ENCODE measurements at regions not wholly inside any gene's neighbourhood (a gene's known extent, or its start where the extent isn't known, plus 50 kb on each side); places are given as distances from the start of the nearest gene placed in this dataset.

DNA sequence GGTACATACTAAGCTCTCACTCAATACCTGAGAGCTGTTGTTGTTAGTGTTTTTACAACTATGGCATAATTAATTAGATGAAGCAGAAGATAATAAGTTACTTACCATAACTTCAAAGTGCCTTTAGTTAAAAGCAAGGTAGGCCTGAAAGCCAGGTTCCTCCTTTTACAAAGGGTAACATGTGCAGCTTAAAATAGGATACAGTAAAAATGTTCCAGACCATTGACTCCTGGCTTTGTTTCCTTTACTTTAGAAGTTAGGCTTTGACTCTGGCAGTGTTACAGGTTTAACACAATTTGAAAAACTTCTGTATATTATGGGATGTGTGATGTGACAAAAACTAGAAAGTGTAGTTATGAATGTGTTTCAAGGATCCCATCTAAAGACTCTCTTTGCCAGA is 522.5 kb downstream of the EPM2A start:
- H3K27ac ChIP-seq (ENCODE audit: low read length) = no peak overlapping the region
- H3K27me3 ChIP-seq (ENCODE audit: control insufficient read depth, insufficient read depth, low read length) = no peaks in the 10 kb centered on the region
- ChIA-PET CTCF (no interaction called here), POLR2A (no interaction called here)
- in situ Hi-C loops (cut with HindIII; ENCODE audit: low pct_unique_long_range_greater_than_20kb, low sequenced_read_pairs) (no loop called here), intact Hi-C loops (cut with micrococcal nuclease; ENCODE audit: unreplicated experiment) (loop anchor here (5.0 to 10.0 kb wide), 2 partner anchors 188 to 631 kb away; no protein-coding TSS in a partner anchor)
- DNase-seq (ENCODE audit: low read depth, low spot score) = no peak
- no peak overlapping the region for H3K4me3 ChIP-seq (ENCODE audit: low read depth in 2 of 2, low read length in 2 of 2)
- no peak for TF ChIP-seq TCF7L2 (IDR thresholded peaks at IDR 0.05; ENCODE audit: low read depth, low read length)
- no peak for TF ChIP-seq CTCF (IDR thresholded peaks at IDR 0.05)
- TF ChIP-seq REST (IDR thresholded peaks at IDR 0.05; ENCODE audit: insufficient read depth in 1 of 2, low read depth in 2 of 2, low read length in 1 of 2) = no peak
- no peak for TF ChIP-seq POLR2AphosphoS5 (IDR thresholded peaks at IDR 0.05; ENCODE audit: low read depth, low read length)
- TF ChIP-seq SIN3A (IDR thresholded peaks at IDR 0.05; ENCODE audit: borderline replicate concordance, insufficient read depth, low read depth, low read length) = no peak
- no peaks in the 10 kb centered on the region for H3K9me3 ChIP-seq (ENCODE audit: control insufficient read depth, insufficient read depth, low read depth, low read length)
- H3K36me3 ChIP-seq (ENCODE audit: control insufficient read depth, insufficient read depth, low read length) = no peaks in the 10 kb centered on the region
- BruUV-seq (replicated peaks) = no TSS peak
- no peak for ATAC-seq
- no peaks in the 10 kb centered on the region for H3K4me1 ChIP-seq (ENCODE audit: control insufficient read depth, insufficient read depth, low read length)

DNA sequence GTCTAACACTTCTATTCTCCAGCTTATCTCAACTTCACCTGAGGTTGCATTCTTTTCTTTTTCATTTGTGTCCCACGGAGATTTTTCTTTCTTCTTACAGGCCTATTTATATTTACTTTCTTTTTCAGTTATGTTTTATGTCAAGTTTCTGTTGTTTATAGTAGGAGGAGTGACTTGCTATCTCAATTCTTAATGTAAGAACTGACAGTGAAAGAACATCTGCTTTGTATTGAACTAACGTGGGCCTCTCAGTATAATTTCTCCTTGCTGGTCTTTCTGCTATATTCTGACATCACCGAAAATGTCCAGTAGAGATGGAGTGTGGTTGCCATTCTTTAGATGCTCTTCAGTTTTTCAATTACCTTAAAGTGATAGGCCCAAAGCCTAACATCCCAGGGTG is 521.7 kb downstream of the EPM2A start:
- in situ Hi-C loops (cut with HindIII; ENCODE audit: low pct_unique_long_range_greater_than_20kb, low sequenced_read_pairs) = no loop called here
- no peak for TF ChIP-seq SIN3A (IDR thresholded peaks at IDR 0.05; ENCODE audit: borderline replicate concordance, insufficient read depth, low read depth, low read length)
- TF ChIP-seq REST (IDR thresholded peaks at IDR 0.05; ENCODE audit: insufficient read depth in 1 of 2, low read depth in 2 of 2, low read length in 1 of 2) = no peak
- no peak for TF ChIP-seq CTCF (IDR thresholded peaks at IDR 0.05)
- no peak for TF ChIP-seq TCF7L2 (IDR thresholded peaks at IDR 0.05; ENCODE audit: low read depth, low read length)

More for the DNA sequence above, 521.7 kb downstream of the EPM2A start:
- ATAC-seq = no peak
- ChIA-PET POLR2A (no interaction called here), CTCF (interaction anchor here (0.6 kb wide), 1 partner anchor 670 kb away, joined by 5 read pairs; no protein-coding TSS in a partner anchor)
- Histone ChIP-seq H3K4me1 (ENCODE audit: control insufficient read depth, insufficient read depth, low read length) (no peaks in the 10 kb centered on the region), H3K36me3 (ENCODE audit: control insufficient read depth, insufficient read depth, low read length) (no peaks in the 10 kb centered on the region), H3K27me3 (ENCODE audit: control insufficient read depth, insufficient read depth, low read length) (no peaks in the 10 kb centered on the region), H3K9me3 (ENCODE audit: control insufficient read depth, insufficient read depth, low read depth, low read length) (no peaks in the 10 kb centered on the region), H3K4me3 (ENCODE audit: low read depth in 2 of 2, low read length in 2 of 2) (no peak overlapping the region), H3K27ac (ENCODE audit: low read length) (no peak overlapping the region)
- DNase-seq (ENCODE audit: low read depth, low spot score) = no peak
- intact Hi-C loops (cut with micrococcal nuclease; ENCODE audit: unreplicated experiment) = loop anchor here (5.0 to 10.0 kb wide), 2 partner anchors 189 to 631 kb away; no protein-coding TSS in a partner anchor
- BruUV-seq (replicated peaks) = no TSS peak
